HEK293T (cell line): ENCODE measurements at regions not wholly inside any gene's neighbourhood (a gene's known extent, or its start where the extent isn't known, plus 50 kb on each side); places are given as distances from the start of the nearest gene placed in this dataset.
"Not testable (repeated sequence)": the region's sequence is repeated elsewhere in the genome, so short reads cannot be mapped to it uniquely, and the experiment has no call there.

Experiments used
- CTCF ChIA-PET: fragments of 350-600 bp; formaldehyde crosslinking; extraction: SDS; loops from one replicate; lab custom pipeline; 2021; ENCODE audit warnings: antibody characterized with exemption, inconsistent platforms; lab: Yijun Ruan, JAX
- POLR2A ChIA-PET: fragments of 350-600 bp; formaldehyde crosslinking; extraction: SDS; loops from one replicate; lab custom pipeline; 2020; ENCODE audit warnings: antibody characterized with exemption, inconsistent platforms; lab: Yijun Ruan, JAX
- DNase-seq: peaks from one replicate; pipeline ENCODE4 v3.0.0; 2012; ENCODE audit warnings: mixed read lengths; ENCODE audit errors: extremely low spot score
- ARNT ChIP-seq: fragments of 450-650 bp; IDR thresholded peaks from 2 replicates; pipeline ENCODE4 v1.6.1; 2017; ENCODE audit warnings: mild to moderate bottlenecking
- BHLHE40 ChIP-seq: fragments of 450-650 bp; IDR thresholded peaks from 2 replicates; pipeline ENCODE4 v1.6.1; 2016; ENCODE audit warnings: mild to moderate bottlenecking, moderate library complexity, borderline replicate concordance
- CTBP1 ChIP-seq: fragments of 450-650 bp; IDR thresholded peaks from 2 replicates; pipeline ENCODE4 v1.6.1; 2016; ENCODE audit warnings: borderline replicate concordance
- ELF4 ChIP-seq: fragments of 450-650 bp; IDR thresholded peaks from 2 replicates; pipeline ENCODE4 v1.6.1; 2017; ENCODE audit warnings: antibody characterized with exemption
- FOXA1 ChIP-seq: fragments of 450-650 bp; IDR thresholded peaks from 2 replicates; pipeline ENCODE4 v1.6.1; 2016; ENCODE audit warnings: mild to moderate bottlenecking
- FOXK2 ChIP-seq: fragments of 450-650 bp; IDR thresholded peaks from 2 replicates; pipeline ENCODE4 v1.6.1; 2016; ENCODE audit warnings: mild to moderate bottlenecking
- FOXM1 ChIP-seq: fragments of 450-650 bp; IDR thresholded peaks from 2 replicates; pipeline ENCODE4 v1.6.1; 2017; ENCODE audit warnings: mild to moderate bottlenecking, borderline replicate concordance
- HDGF ChIP-seq: fragments of 450-650 bp; IDR thresholded peaks from 2 replicates; pipeline ENCODE4 v1.6.1; 2017; ENCODE audit warnings: antibody characterized with exemption, borderline replicate concordance
- L3MBTL2 ChIP-seq: fragments of 450-650 bp; conservative IDR thresholded peaks from 2 replicates; pipeline ENCODE4 v1.6.1; 2016; ENCODE audit warnings: mild to moderate bottlenecking
- LEF1 ChIP-seq: fragments of 450-650 bp; IDR thresholded peaks from 2 replicates; pipeline ENCODE4 v1.6.1; 2017; ENCODE audit warnings: mild to moderate bottlenecking, borderline replicate concordance
- NFRKB ChIP-seq: fragments of 450-650 bp; IDR thresholded peaks from 2 replicates; pipeline ENCODE4 v1.6.1; 2016; ENCODE audit warnings: mild to moderate bottlenecking, moderate library complexity
- PKNOX1 ChIP-seq: fragments of 450-650 bp; IDR thresholded peaks from 2 replicates; pipeline ENCODE4 v1.6.1; 2016
- SP1 ChIP-seq: fragments of 450-650 bp; IDR thresholded peaks from 2 replicates; pipeline ENCODE4 v1.6.1; 2017
- SUZ12 ChIP-seq: fragments of 450-650 bp; IDR thresholded peaks from 2 replicates; pipeline ENCODE4 v1.6.1; 2016; ENCODE audit warnings: mild to moderate bottlenecking
- TARDBP ChIP-seq: fragments of 450-650 bp; IDR thresholded peaks from 2 replicates; pipeline ENCODE4 v1.6.1; 2016
- ZNF384 ChIP-seq: fragments of 450-650 bp; IDR thresholded peaks from 2 replicates; pipeline ENCODE4 v1.6.1; 2016

DNA sequence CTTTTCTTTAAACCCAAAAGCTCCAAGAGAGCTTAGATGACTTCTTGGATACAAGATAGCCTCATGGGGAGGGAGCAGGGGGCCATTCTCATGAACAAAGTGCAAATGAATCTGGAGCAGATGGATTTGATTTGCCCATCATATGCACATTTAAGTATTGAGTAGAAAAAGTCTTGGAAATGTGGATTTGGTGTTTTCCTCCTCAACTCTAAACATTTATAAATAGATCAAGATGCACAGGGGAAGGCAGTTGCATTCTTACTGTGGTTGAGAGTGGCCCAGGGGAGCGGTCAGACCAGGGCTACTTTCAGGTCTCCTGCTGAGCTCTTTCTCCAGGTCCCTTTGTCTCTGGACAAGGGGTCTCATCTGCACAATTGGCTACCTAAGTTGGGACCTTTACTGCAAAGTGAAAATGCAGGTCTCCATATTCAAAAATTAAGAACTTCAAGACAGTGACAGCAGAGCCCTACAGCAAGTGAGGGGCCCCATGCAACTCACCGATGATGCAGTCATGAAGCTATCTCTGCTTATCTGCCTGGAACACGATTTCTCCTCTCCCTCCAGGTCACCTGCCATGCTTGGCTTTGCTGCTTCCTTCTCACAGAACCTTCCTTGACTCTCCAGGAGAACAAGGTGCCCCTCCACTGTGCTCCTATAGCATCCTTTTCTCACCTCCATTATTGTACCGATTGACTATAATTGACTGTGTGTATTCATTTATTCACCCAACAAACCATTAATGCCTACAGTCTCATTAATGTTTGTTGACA, 145.4 kb downstream of the LPIN1 start:
- TF ChIP-seq ARNT (no peak), CTBP1 (no peak), FOXM1 (no peak), ELF4 (no peak), ZNF384 (no peak), L3MBTL2 (no peak), HDGF (no peak), FOXA1 (no peak), SP1 (no peak), NFRKB (no peak), BHLHE40 (no peak), SUZ12 (no peak), FOXK2 (no peak), PKNOX1 (no peak), LEF1 (no peak), TARDBP (no peak)
- ChIA-PET POLR2A (no interaction called here), CTCF (no interaction called here)
- DNase-seq: no peak

- POLR2A ChIA-PET: no interaction called here
- CTCF ChIA-PET: interaction anchor here (0.8 kb wide), 1 partner anchor 111 kb away, joined by 3 read pairs; no protein-coding TSS in a partner anchor
- TF ChIP-seq FOXM1 (no peak), NFRKB (no peak), FOXK2 (no peak), HDGF (no peak), PKNOX1 (no peak), TARDBP (no peak), ELF4 (no peak), CTBP1 (no peak), SUZ12 (no peak), FOXA1 (no peak), L3MBTL2 (no peak)
- no peak for DNase-seq
Observed at GRCh38 chr2:11896386-11896785, 150.0 kb downstream of the LPIN1 start.

DNA sequence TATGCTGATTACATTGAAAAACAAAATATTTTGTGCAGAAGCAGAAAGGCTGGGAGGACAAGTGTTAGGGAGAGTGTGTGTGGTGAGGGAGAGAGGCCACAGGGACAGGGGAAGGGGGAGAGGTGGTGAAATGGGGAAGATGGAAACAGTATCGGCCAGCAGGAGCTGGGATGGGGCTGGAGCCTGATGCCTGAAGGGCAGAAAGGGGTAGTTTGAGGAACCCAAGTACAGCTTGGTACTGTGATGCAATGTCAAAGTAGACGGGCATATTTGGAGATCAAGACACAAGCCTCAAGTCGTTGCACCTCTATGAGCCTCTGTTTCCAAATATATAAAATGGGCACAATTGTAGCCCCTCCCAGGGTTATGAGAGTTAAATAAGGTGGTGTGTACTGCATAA, 152.1 kb downstream of the LPIN1 start:
- CTCF ChIA-PET: no interaction called here
- no peak for TF ChIP-seq CTBP1
- no peak for TF ChIP-seq NFRKB
- TF ChIP-seq FOXA1: no peak
- no peak for TF ChIP-seq LEF1
- no peak for TF ChIP-seq FOXK2
- no peak for TF ChIP-seq PKNOX1
- POLR2A ChIA-PET: no interaction called here
- DNase-seq: no peak

DNA sequence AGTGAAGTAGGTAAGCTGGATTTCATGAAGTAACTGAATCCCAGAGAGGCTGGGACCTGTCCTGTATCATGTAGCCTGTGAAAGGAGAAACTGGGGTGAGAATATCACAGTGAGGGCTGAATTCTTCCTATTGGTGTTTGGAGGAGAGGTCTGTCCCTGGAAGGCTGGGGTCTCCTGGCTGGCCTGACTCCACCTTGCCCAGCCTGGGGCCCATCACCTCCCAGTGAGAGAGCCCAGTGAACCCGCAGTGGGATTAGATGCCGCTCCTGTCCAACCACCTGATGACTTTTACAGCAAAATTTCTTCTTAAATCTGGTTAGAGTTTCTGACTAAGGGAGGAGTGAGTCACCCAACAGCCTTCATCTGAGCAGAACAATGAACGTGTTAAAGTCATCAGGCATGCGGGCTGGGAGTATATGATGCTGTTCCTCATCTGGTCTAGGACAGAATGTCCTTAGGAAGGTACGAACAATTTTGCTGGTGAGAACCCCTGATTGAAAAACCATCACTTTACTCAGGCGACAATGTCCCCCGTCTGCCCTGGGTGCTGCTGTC, 152.9 kb downstream of the LPIN1 start:
- no peak for DNase-seq
- ChIA-PET CTCF (no interaction called here), POLR2A (no interaction called here)
- TF ChIP-seq L3MBTL2 (no peak), FOXA1 (no peak), ELF4 (no peak), SUZ12 (no peak), CTBP1 (no peak), LEF1 (no peak), PKNOX1 (no peak), NFRKB (no peak), SP1 (no peak), ZNF384 (no peak), TARDBP (no peak)

DNA sequence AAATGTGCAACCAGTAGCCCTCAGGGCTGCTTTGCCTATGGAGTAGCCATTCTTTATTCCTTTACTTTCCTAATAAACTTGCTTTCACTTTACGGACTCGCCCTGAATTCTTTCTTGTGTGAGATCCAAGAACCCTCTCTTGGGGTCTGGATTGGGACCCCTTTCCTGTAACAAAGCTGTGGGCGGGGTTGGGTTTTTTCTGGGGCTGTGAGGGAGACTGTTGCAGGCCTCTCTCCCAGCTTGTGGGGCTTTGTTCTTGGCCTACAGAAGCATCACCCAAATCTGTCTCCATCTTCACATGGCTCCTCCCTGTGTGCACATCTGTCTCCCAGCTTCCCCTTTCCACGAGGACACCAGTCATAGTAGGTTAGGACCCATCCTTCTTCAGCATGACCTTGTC, 154.5 kb downstream of the LPIN1 start:
- POLR2A ChIA-PET, DNase-seq, CTCF ChIA-PET: not testable (repeated sequence)

GRCh38 chr2:11901351-11902069, 155.1 kb downstream of the LPIN1 start:
- DNase-seq: no peak
- ChIA-PET CTCF (no interaction called here), POLR2A (no interaction called here)
- TF ChIP-seq SUZ12 (no peak), FOXM1 (no peak), CTBP1 (no peak), TARDBP (no peak), HDGF (no peak), PKNOX1 (no peak), SP1 (no peak), L3MBTL2 (no peak), ARNT (no peak), BHLHE40 (no peak)
